Esophagus squamous epithelium (tissue), 5 donors: ENCODE measurements at regions not wholly inside any gene's neighbourhood (a gene's known extent, or its start where the extent isn't known, plus 50 kb on each side); places are given as distances from the start of the nearest gene placed in this dataset.

Source experiments
- DNase-seq: peaks from one replicate; lab custom pipeline; 2025; lab: John Stamatoyannopoulos, UW
- H3K27ac ChIP-seq, 4 donors: fragments of 200-600 bp; sonication (generic); one replicate each; pipeline ENCODE4 v1.5.1; 2016 to 2019; ENCODE audit warnings: mild to moderate bottlenecking in 1 of 4
- H3K27me3 ChIP-seq, 4 donors: fragments of 200-600 bp; sonication (generic); 1 replicate in 3 of 4; 2 replicates in 1 of 4; pipeline versions ENCODE4 v1.5.1 to v1.6.0; 2017 to 2021; ENCODE audit warnings: antibody characterized with exemption in 1 of 4
- H3K36me3 ChIP-seq, 3 donors: fragments of 200-600 bp; sonication (generic); one replicate each; pipeline ENCODE4 v1.5.1; 2016 to 2019
- H3K4me1 ChIP-seq, 3 donors: fragments of 200-600 bp; sonication (generic); one replicate each; pipeline ENCODE4 v1.5.1; 2017 to 2019
- H3K4me3 ChIP-seq, 4 donors: fragments of 200-600 bp; sonication (generic); 1 replicate in 3 of 4; 2 replicates in 1 of 4; pipeline ENCODE4 v1.5.1; 2016 to 2019; ENCODE audit warnings: mild to moderate bottlenecking in 2 of 4, moderate library complexity in 1 of 4
- H3K9me3 ChIP-seq, 3 donors: fragments of 200-600 bp; sonication (generic); one replicate each; pipeline ENCODE4 v1.5.1; 2016 to 2019
- CTCF ChIP-seq, 6 experiments: fragments of 450-650 bp in 4 of 6; fragments of 200-600 bp in 2 of 6; sonication (generic) in 2 of 6; IDR thresholded peaks; one replicate each; pipeline ENCODE4 v1.5.1; 2016 to 2019; ENCODE audit warnings: antibody characterized with exemption in 6 of 6, mild to moderate bottlenecking in 4 of 6, moderate library complexity in 4 of 6
- POLR2A ChIP-seq, 4 donors: fragments of 450-650 bp; IDR thresholded peaks; one replicate each; pipeline ENCODE4 v1.6.1; 2017; ENCODE audit warnings: antibody characterized with exemption in 4 of 4, mild to moderate bottlenecking in 4 of 4, moderate library complexity in 3 of 4
- WGBS, 2 donors: methylation state at CpG; one replicate each; pipeline ENCODE4 v1.1.5; 2018; 5-methylcytosine and 5-hydroxymethylcytosine counted together
- intact Hi-C: fragments of 100-400 bp; cut with DNase I; formaldehyde crosslinking; loops from one replicate; pipeline ENCODE4 v1.15.0; 2022
- donor health status: DM: yes; HTN: yes; CAD: no.

GRCh38 chr5:53201746-53202145 is 92.2 kb upstream of the MOCS2 start:
- no peak overlapping the region for H3K27ac ChIP-seq
- intact Hi-C loops, result no loop called here
- no peaks in the 10 kb centered on the region for H3K4me1 ChIP-seq
- WGBS, 2 donors, result 96 to 100% methylated on average over 3 of the region's 3 CpGs
- H3K4me3 ChIP-seq, result no peak overlapping the region
- no peak for DNase-seq
- H3K27me3 ChIP-seq, result no peaks in the 10 kb centered on the region
- H3K9me3 ChIP-seq, result no peaks in the 10 kb centered on the region
- no peak for TF ChIP-seq POLR2A (IDR thresholded peaks at IDR 0.05)
- no peaks in the 10 kb centered on the region for H3K36me3 ChIP-seq

GRCh38 chr5:53206562-53206961 is 97.0 kb upstream of the MOCS2 start:
- intact Hi-C loops, result no loop called here
- DNase-seq, result no peak
- no peak overlapping the region for H3K4me3 ChIP-seq
- 81 to 94% methylated on average over 5 to 7 of the region's 9 CpGs for WGBS, 2 donors
- H3K9me3 ChIP-seq, result no peaks in the 10 kb centered on the region
- H3K27me3 ChIP-seq, result no peaks in the 10 kb centered on the region
- H3K36me3 ChIP-seq, result no peaks in the 10 kb centered on the region
- TF ChIP-seq POLR2A (IDR thresholded peaks at IDR 0.05) (no peak), CTCF (IDR thresholded peaks at IDR 0.05) (no peak)
- no peaks in the 10 kb centered on the region for H3K4me1 ChIP-seq
- no peak overlapping the region for H3K27ac ChIP-seq

GRCh38 chr5:53211799-53212198 is 102.2 kb upstream of the MOCS2 start:
- Histone ChIP-seq H3K27ac (no peak overlapping the region), H3K4me3 (no peak overlapping the region), H3K4me1 (no peaks in the 10 kb centered on the region), H3K9me3 (peaks cover 0 to 8% (median 0%) of the 10 kb centered on the region in 3 donors), H3K27me3 (no peaks in the 10 kb centered on the region), H3K36me3 (no peaks in the 10 kb centered on the region)
- intact Hi-C loops, result no loop called here
- WGBS, 2 donors, result 92 to 96% methylated on average over 1 to 3 of the region's 3 CpGs
- TF ChIP-seq POLR2A (IDR thresholded peaks at IDR 0.05) (no peak), CTCF (IDR thresholded peaks at IDR 0.05) (no peak)
- no peak for DNase-seq

- Histone ChIP-seq H3K36me3 (no peaks in the 10 kb centered on the region), H3K27ac (no peak overlapping the region), H3K9me3 (peaks cover 0 to 5% (median 0%) of the 10 kb centered on the region in 3 donors), H3K27me3 (no peaks in the 10 kb centered on the region), H3K4me1 (no peaks in the 10 kb centered on the region), H3K4me3 (no peak overlapping the region)
- WGBS, 2 donors, result 83 to 84% methylated on average over 6 of the region's 6 CpGs
- intact Hi-C loops, result no loop called here
- DNase-seq, result no peak
- TF ChIP-seq POLR2A (IDR thresholded peaks at IDR 0.05) (no peak), CTCF (IDR thresholded peaks at IDR 0.05) (no peak)
Measured at GRCh38 chr5:53219174-53219573, 109.6 kb upstream of the MOCS2 start.

GRCh38 chr5:53219610-53220009 is 110.1 kb upstream of the MOCS2 start:
- intact Hi-C loops, result no loop called here
- no peak overlapping the region for H3K4me3 ChIP-seq
- H3K36me3 ChIP-seq, result no peaks in the 10 kb centered on the region
- H3K27me3 ChIP-seq, result no peaks in the 10 kb centered on the region
- no peak for DNase-seq
- WGBS, 2 donors, result 70 to 80% methylated on average over 3 of the region's 3 CpGs
- peaks cover 0 to 5% (median 0%) of the 10 kb centered on the region in 3 donors for H3K9me3 ChIP-seq
- H3K4me1 ChIP-seq, result no peaks in the 10 kb centered on the region
- no peak overlapping the region for H3K27ac ChIP-seq
- TF ChIP-seq POLR2A (IDR thresholded peaks at IDR 0.05), result no peak
- no peak for TF ChIP-seq CTCF (IDR thresholded peaks at IDR 0.05)
